Right kidney (tissue), 1 donor: ENCODE measurements at regions not wholly inside any gene's neighbourhood (a gene's known extent, or its start where the extent isn't known, plus 50 kb on each side); places are given as distances from the start of the nearest gene placed in this dataset.

Experiments used
- DNase-seq: peaks from one replicate; pipeline ENCODE4 v3.0.0-alpha.2; 2016

GRCh38 chr7:81527651-81528050 lies 242.2 kb downstream of the HGF start:
- no peak for DNase-seq

- no peak for DNase-seq
These were observed 242.9 kb downstream of the HGF start for GRCh38 chr7:81526971-81527370.

GRCh38 chr7:81525841-81526240 lies 244.0 kb downstream of the HGF start:
- no peak for DNase-seq

GRCh38 chr7:81519886-81520285 lies 250.0 kb downstream of the HGF start:
- no peak for DNase-seq

DNA sequence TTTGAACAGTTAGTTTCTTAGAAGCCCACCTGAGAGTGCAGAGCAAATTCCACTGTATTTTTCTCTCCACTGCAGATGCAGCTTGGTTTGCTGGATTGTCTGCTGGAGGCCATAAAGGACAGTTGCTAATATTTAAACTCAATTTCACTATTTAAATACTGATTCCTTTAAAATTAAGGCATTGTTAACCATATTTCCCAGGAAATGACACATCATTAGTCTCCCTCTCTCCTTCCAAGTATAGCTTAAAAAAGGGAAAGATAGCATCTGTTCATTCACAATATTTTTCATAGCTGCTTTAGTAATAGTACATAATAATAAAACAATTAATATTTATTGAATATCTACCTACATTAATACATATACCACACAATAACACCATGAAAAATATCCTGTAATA lies 252.9 kb downstream of the HGF start:
- DNase-seq = no peak

DNA sequence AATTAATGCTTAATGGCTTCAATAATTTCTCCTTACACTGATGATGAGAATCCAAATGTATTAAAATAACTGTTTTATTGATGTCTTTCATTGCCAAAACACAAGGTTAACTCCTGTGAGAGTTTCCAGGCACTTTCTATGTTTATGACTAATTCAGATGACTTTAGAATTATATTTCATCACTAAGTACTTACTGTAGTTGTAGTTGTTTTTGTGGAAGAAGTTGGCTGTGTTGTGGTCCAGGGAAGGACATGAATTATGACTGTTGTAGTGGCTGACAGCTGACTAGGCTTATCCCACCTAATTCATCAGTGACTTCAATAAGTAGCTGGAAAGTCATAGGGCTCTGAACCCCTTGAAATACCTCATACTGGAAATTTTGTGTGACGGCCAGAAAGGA lies 254.8 kb downstream of the HGF start:
- DNase-seq = no peak

DNA sequence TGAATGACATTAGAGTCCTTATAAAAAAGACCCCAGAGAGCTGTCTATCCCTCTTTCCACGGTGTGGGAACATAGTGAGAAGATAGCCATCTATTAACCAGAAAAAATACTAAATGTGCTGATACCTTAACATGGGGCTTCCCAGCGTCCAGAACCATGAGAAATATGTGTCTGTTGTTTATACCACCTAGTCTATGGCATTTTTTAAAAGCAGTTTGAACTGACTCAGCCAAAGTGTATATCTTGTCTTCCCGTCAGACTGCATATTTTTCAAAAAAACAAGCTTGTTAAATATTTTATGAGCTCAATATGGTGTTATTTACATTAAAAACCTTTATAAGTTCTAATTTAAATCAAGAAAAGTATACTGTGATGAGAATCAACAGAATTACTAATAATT lies 255.3 kb downstream of the HGF start:
- DNase-seq = no peak

- DNase-seq = no peak
These were observed 259.7 kb downstream of the HGF start for GRCh38 chr7:81510122-81510521.

DNA sequence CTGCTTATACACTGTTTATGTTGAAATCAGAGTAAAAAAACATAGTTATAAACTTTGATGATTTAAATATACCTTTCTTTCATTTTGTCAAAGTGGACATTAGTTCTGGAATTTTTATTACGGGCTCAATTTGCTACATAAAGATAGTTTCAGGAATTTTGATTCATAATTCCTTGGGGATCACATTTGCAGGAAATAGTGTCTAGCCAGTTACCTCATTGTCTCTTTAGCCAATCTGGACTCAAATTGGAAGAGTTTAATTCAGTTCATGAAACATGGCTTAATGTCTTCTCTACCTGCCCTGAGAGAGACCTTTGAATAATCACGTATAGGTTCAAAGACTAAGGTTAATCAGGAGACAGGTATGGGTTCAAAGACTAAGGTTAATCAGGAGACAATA lies 262.6 kb downstream of the HGF start:
- DNase-seq = no peak

- no peak for DNase-seq
These were observed 263.2 kb downstream of the HGF start for GRCh38 chr7:81506609-81507008.

- DNase-seq = no peak
These were observed 266.1 kb downstream of the HGF start for GRCh38 chr7:81503771-81504170.

DNA sequence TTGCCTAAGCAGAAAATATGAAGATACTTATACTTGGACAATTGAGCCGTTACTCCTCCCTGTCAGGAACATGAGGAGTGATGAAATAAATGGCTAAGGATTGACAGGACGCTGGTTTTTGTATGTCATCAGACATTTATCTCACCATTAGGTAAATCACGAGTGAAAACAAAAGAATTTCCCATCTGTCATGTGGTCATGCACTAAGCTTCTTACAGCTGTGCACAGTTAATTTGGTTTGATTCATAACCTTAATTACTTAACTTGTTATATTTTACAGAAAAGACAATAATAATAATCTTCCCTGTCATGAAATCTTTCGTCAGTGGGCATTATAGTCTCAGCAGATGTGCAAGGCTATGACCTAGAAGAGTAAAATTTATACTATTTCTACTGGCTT lies 266.5 kb downstream of the HGF start:
- no peak for DNase-seq

- DNase-seq = no peak
These were observed 268.6 kb downstream of the HGF start for GRCh38 chr7:81501220-81501619.

DNA sequence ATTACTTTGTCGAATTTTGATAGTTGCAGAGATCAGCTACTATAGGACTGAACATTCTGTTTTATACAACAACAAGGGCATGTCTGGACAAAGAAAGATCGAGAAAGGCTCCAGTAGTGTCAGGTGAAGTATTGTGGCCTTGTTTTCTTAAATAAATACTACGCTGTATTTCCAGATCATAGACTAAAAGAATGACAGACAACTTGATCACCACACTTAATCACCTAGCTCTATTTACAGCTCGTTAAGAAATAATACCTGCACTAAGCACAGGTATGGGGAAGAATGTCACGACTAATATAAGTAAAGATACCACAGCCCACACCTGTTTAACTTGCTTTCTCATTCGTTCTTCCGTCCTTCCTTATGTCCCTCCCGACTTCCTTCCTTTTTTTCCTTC lies 269.2 kb downstream of the HGF start:
- no peak for DNase-seq

DNA sequence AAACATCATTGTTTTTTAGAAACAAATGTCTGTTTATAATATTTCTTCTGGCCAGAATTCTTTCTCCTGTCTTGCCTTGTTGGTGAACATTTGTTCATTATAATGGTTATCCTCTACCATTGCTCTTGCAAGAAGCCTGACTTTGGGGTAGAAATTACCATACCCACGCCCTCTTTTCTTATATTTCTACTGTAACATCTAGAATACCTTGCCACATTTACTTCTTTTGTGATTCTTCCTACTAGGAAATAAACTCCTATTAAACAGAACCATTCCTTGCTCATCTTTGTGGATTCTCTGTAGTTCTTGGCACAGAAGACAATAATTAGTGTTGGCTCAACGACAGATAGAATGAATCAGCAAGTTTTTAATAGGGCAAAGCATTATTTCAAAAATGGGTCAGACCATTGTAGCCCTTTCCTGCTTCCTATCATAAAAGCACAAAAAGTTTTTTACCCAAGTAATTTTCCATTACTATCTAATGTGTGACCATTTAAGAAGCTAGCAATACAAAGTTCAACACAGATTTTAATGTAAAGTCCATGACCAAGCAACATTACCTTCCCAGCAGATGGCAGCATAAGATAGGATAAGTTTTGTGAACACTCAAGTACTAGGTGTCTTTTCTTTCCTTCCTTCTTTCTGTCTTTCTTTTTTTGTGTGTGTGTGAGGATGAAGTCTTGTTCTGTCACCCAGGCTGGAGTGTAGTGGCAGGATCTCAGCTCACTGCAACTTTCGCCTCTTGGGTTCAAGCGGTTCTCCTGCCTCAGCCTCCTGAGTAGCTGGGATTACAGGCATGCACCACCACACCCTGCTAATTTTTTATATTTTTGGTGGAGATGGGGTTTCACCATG lies 270.4 kb downstream of the HGF start:
- peak; percentile 34 for DNase-seq

GRCh38 chr7:81498176-81498575 lies 271.7 kb downstream of the HGF start:
- DNase-seq = no peak

GRCh38 chr7:81492910-81493309 lies 276.9 kb downstream of the HGF start:
- DNase-seq = no peak

DNA sequence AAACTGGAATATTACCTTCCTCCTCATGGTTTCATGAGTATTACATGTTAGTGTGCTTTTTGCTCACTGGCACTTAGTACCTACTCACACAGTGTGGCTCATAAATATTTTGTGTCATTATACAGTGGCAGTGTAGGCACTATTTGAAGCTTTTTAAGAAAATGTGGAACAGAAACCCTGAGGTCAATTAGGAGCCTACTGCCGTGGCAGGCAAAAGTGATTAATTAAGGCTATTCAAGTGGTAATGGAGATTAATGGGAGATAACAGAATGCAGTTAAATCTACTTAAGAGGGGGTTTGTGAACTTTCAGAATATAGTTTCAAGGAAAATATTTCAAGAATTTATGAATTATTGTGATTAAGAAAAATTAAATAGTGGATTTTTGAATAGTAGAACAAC lies 277.6 kb downstream of the HGF start:
- no peak for DNase-seq

- DNase-seq = no peak
These were observed 278.3 kb downstream of the HGF start for GRCh38 chr7:81491573-81491972.

DNA sequence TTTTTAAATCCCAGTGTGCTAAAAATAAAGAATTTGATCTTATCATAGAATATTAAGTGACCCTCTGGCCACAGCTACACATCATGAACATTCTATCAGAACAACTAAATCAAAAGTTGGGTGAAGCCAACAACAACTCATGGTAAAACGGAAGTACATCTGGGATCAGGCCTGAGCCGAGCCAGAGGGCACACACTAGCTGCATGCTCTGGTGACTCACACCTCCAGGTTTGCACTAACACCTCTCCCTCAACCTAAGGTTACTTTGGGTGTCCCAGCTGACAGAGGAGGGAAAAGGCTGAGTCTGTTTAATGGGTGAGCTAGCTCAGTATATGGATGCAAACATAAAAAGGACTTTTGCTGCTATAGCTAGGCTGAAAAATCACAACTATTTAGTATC lies 281.6 kb downstream of the HGF start:
- DNase-seq = no peak

GRCh38 chr7:81487516-81487915 lies 282.3 kb downstream of the HGF start:
- DNase-seq = no peak

GRCh38 chr7:81484261-81484660 lies 285.6 kb downstream of the HGF start:
- no peak for DNase-seq

GRCh38 chr7:81482600-81483186 lies 287.2 kb downstream of the HGF start:
- DNase-seq = no peak

GRCh38 chr7:81478664-81479063 lies 291.2 kb downstream of the HGF start:
- no peak for DNase-seq
